GM12878 (cell line): ENCODE measurements at regions not wholly inside any gene's neighbourhood (a gene's known extent, or its start where the extent isn't known, plus 50 kb on each side); places are given as distances from the start of the nearest gene placed in this dataset.

Experiments
- CTCF ChIP-seq, 3 experiments: IDR thresholded peaks in 2 of 3; conservative IDR thresholded peaks in 1 of 3; 2 replicates each; pipeline ENCODE4 v1.5.1; 2011; ENCODE audit warnings: low read depth in 3 of 3, low read length in 3 of 3, mild to moderate bottlenecking in 3 of 3, control low read depth in 2 of 3, moderate library complexity in 2 of 3, inconsistent platforms in 1 of 3, mixed read lengths in 1 of 3; ENCODE audit not compliant: control insufficient read depth in 2 of 3, insufficient read depth in 1 of 3; ENCODE audit errors: extremely low read depth in 1 of 3
- CUX1 ChIP-seq: IDR thresholded peaks from 2 replicates; pipeline ENCODE4 v1.6.1; 2012; ENCODE audit warnings: improper control_type of control experiment, low read depth, low read length; ENCODE audit not compliant: insufficient replicate concordance
- EGR1 ChIP-seq, 2 experiments: IDR thresholded peaks; 1 replicate in 1 of 2; 2 replicates in 1 of 2; pipeline ENCODE4 v1.6.1; 2011 to 2012; ENCODE audit warnings: low read depth in 2 of 2, low read length in 2 of 2, borderline replicate concordance in 1 of 2, mild to moderate bottlenecking in 1 of 2, moderate library complexity in 1 of 2
- MLLT1 ChIP-seq: fragments of 450-650 bp; IDR thresholded peaks from 2 replicates; pipeline ENCODE4 v1.6.1; 2016; ENCODE audit warnings: mild to moderate bottlenecking

GRCh38 chr3:68483601-68484000 lies 448.7 kb downstream of the TAFA4 start (continued):
- no peak for TF ChIP-seq CUX1
- no peak for TF ChIP-seq CTCF (IDR thresholded peaks at IDR 0.05 in 2 of 3, conservative IDR thresholded peaks at IDR 0.05 in 1 of 3; ENCODE audit: control insufficient read depth in 2 of 3, extremely low read depth in 1 of 3, insufficient read depth in 1 of 3, low read depth in 3 of 3, low read length in 3 of 3)
- no peak for TF ChIP-seq MLLT1
- TF ChIP-seq EGR1 (IDR thresholded peaks at IDR 0.05; ENCODE audit: borderline replicate concordance in 1 of 2, low read depth in 2 of 2, low read length in 2 of 2) = no peak
